Stimulated activated naive CD8-positive, alpha-beta T cell treated with anti-CD3 and anti-CD28 coated beads, Interleukin-15, amount 100 ng/mL, for 72 hours (primary cell): ENCODE measurements at regions not wholly inside any gene's neighbourhood (a gene's known extent, or its start where the extent isn't known, plus 50 kb on each side); places are given as distances from the start of the nearest gene placed in this dataset.

ENCODE experiments used
- ATAC-seq: fragments of 150-1000 bp; cut with Tn5 transposase; 2 replicates; pipeline ENCODE4 v1.10.0; 2021; ENCODE audit warnings: mild to moderate bottlenecking, moderate library complexity
- DNase-seq, 2 donors: peaks; one replicate each; pipeline ENCODE4 v3.0.0; 2021 to 2022
- H3K27ac Mint-ChIP-seq, 2 donors: one replicate each; pipeline ENCODE4 v1.8.0; 2022; ENCODE audit warnings: mild to moderate bottlenecking in 2 of 2, mixed read lengths in 2 of 2, moderate library complexity in 2 of 2
- H3K27me3 Mint-ChIP-seq: one replicate; pipeline ENCODE4 v1.8.0; 2022; ENCODE audit warnings: mixed read lengths
- H3K4me1 Mint-ChIP-seq: one replicate; pipeline ENCODE4 v1.8.0; 2022; ENCODE audit warnings: mild to moderate bottlenecking, mixed read lengths
- H3K4me3 Mint-ChIP-seq, 2 donors: one replicate each; pipeline ENCODE4 v1.8.0; 2022; ENCODE audit warnings: mild to moderate bottlenecking in 2 of 2, mixed read lengths in 2 of 2, moderate library complexity in 1 of 2
- H3K9me3 Mint-ChIP-seq, 2 donors: one replicate each; pipeline ENCODE4 v1.8.0; 2022; ENCODE audit warnings: mixed read lengths in 2 of 2

GRCh38 chr7:115081772-115082171 lies 159.9 kb downstream of the MDFIC start:
- Mint-ChIP-seq H3K27me3 (no peaks in the 10 kb centered on the region), H3K27ac (no peak overlapping the region), H3K4me3 (no peak overlapping the region), H3K4me1 (no peaks in the 10 kb centered on the region), H3K9me3 (peaks cover 0 to 7% of the 10 kb centered on the region in 2 donors)
- no peak for ATAC-seq
- no peak for DNase-seq

DNA sequence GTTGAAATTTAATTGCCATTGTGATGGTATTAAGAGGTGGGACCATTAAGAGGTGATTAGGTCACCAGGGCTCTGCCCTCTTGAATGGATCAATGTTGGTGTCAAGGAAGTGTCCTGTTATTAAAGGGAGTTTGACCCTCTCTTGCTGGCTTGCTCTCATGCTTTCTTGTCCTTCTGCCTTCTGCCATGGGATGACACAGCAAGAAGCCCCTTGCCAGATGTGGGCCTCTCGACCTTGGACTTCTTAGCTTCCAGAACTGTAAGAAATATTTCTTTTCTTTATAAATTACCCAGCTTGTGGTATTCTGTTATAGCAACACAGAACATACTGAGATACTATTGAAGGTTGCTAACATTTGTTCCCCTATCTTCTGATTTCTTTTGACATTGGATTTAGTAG lies 157.0 kb downstream of the MDFIC start:
- Mint-ChIP-seq H3K4me1 (no peaks in the 10 kb centered on the region), H3K9me3 (peaks cover 0 to 4% of the 10 kb centered on the region in 2 donors), H3K27ac (no peak overlapping the region), H3K27me3 (no peaks in the 10 kb centered on the region), H3K4me3 (no peak overlapping the region)
- ATAC-seq (no peak), DNase-seq (no peak)

DNA sequence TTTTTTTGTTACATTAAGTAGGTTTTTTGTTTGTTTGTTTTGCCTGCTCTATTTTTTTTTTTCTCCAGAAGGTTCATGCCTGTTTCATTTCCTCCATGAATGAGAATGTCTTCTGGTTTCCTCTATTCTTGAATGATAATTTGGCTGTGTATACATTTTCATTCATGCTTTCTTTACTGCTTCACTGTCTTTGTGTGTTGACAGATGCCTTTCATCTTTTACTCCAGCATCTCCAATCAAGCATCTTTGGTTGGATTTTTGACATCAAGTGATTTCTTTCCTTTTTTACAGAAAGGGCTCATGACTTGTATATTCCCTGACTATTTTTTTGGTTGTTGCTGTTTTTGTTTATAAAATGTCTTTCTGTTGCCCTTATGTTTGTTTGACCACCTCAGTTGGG lies 156.5 kb downstream of the MDFIC start:
- H3K4me3 Mint-ChIP-seq, result no peak overlapping the region
- no peak for DNase-seq
- no peak overlapping the region for H3K27ac Mint-ChIP-seq
- H3K4me1 Mint-ChIP-seq, result no peaks in the 10 kb centered on the region
- H3K27me3 Mint-ChIP-seq, result no peaks in the 10 kb centered on the region
- no peaks in the 10 kb centered on the region for H3K9me3 Mint-ChIP-seq
- ATAC-seq, result no peak

- Mint-ChIP-seq H3K27ac (no peak overlapping the region), H3K27me3 (no peaks in the 10 kb centered on the region), H3K9me3 (no peaks in the 10 kb centered on the region), H3K4me1 (peaks cover 5% of the 10 kb centered on the region), H3K4me3 (no peak overlapping the region)
- DNase-seq (no peak), ATAC-seq (no peak)
Observed at GRCh38 chr7:115070311-115070710, 148.4 kb downstream of the MDFIC start.
